Esophagus squamous epithelium (tissue), 4 donors: ENCODE measurements at regions not wholly inside any gene's neighbourhood (a gene's known extent, or its start where the extent isn't known, plus 50 kb on each side); places are given as distances from the start of the nearest gene placed in this dataset.

Source experiments
- POLR2A ChIP-seq, 4 donors: fragments of 450-650 bp; IDR thresholded peaks; one replicate each; pipeline ENCODE4 v1.6.1; 2017; ENCODE audit warnings: antibody characterized with exemption in 4 of 4, mild to moderate bottlenecking in 4 of 4, moderate library complexity in 3 of 4
- TF ChIP-seq, protein P1 (sequence below), 6 experiments: fragments of 450-650 bp in 4 of 6; fragments of 200-600 bp in 2 of 6; sonication (generic) in 2 of 6; IDR thresholded peaks; one replicate each; pipeline ENCODE4 v1.5.1; 2016 to 2019; ENCODE audit warnings: antibody characterized with exemption in 6 of 6, mild to moderate bottlenecking in 4 of 6, moderate library complexity in 4 of 6

DNA sequence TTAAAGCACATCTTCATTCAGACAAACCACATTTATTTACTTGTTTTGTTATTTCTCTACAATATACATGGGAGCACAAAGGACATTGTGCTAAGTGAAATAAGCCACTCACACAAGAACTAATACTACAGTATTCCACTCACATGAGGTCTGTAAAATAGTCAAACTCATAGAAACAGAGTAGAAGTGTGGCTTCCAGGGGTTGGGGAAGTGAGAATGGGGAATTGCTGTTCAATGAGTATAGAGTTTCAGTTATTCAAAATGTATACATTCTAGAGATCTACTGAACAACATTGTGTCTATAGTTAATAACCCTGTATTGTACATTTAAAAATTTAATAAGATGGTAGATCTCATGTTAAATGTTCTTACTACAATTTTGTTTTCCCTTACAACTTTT, 88.8 kb downstream of the ATXN7L3B start:
- TF ChIP-seq, protein P1, sequence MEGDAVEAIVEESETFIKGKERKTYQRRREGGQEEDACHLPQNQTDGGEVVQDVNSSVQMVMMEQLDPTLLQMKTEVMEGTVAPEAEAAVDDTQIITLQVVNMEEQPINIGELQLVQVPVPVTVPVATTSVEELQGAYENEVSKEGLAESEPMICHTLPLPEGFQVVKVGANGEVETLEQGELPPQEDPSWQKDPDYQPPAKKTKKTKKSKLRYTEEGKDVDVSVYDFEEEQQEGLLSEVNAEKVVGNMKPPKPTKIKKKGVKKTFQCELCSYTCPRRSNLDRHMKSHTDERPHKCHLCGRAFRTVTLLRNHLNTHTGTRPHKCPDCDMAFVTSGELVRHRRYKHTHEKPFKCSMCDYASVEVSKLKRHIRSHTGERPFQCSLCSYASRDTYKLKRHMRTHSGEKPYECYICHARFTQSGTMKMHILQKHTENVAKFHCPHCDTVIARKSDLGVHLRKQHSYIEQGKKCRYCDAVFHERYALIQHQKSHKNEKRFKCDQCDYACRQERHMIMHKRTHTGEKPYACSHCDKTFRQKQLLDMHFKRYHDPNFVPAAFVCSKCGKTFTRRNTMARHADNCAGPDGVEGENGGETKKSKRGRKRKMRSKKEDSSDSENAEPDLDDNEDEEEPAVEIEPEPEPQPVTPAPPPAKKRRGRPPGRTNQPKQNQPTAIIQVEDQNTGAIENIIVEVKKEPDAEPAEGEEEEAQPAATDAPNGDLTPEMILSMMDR (IDR thresholded peaks at IDR 0.05): no peak
- TF ChIP-seq POLR2A (IDR thresholded peaks at IDR 0.05): no peak
